K562 (cell line): ENCODE measurements at regions not wholly inside any gene's neighbourhood (a gene's known extent, or its start where the extent isn't known, plus 50 kb on each side); places are given as distances from the start of the nearest gene placed in this dataset.

ENCODE experiments used
- FOXJ3 ChIP-seq: sonication (generic); formaldehyde crosslinking; IDR thresholded peaks from 2 replicates; pipeline ENCODE4 v1.4.0; 2020; ENCODE audit warnings: mild to moderate bottlenecking, missing genetic modification reagents
- MTA1 ChIP-seq: fragments of 450-650 bp; IDR thresholded peaks from 2 replicates; pipeline ENCODE4 v1.6.1; 2017; ENCODE audit warnings: borderline replicate concordance
- MTA3 ChIP-seq: fragments of 450-650 bp; formaldehyde crosslinking; IDR thresholded peaks from 2 replicates; pipeline ENCODE4 v1.6.1; 2017; ENCODE audit warnings: mild to moderate bottlenecking, borderline replicate concordance
- POLR2AphosphoS5 ChIP-seq: IDR thresholded peaks from 2 replicates; pipeline ENCODE4 v1.6.1; 2011; ENCODE audit warnings: mild to moderate bottlenecking, low read depth, low read length, moderate library complexity; ENCODE audit not compliant: control insufficient read depth, insufficient read depth
- POLR2G ChIP-seq: fragments of 200-400 bp; formaldehyde crosslinking; IDR thresholded peaks from 2 replicates; pipeline ENCODE4 v1.6.1; 2017; ENCODE audit warnings: low read depth, mild to moderate bottlenecking, antibody characterized with exemption, low read length, moderate library complexity
- SMARCB1 ChIP-seq: IDR thresholded peaks from 2 replicates; pipeline ENCODE4 v1.6.1; 2011; ENCODE audit warnings: improper control_type of control experiment, low read depth; ENCODE audit not compliant: insufficient read length
- SP2 ChIP-seq: IDR thresholded peaks from 2 replicates; pipeline ENCODE4 v1.6.1; 2011; ENCODE audit warnings: mild to moderate bottlenecking, low read depth, low read length, moderate library complexity; ENCODE audit not compliant: poor library complexity, severe bottlenecking; ENCODE audit errors: extremely low read depth
- WHSC1 ChIP-seq: IDR thresholded peaks from one replicate; pipeline ENCODE4 v1.6.1; 2012; ENCODE audit warnings: low read length, control low read depth, inconsistent platforms
- ZNF175 ChIP-seq: fragments of 200-800 bp; sonication (Bioruptor generic); IDR thresholded peaks from 2 replicates; pipeline ENCODE4 v1.6.1; 2016; ENCODE audit warnings: low read depth, mild to moderate bottlenecking, missing genetic modification characterization, missing compliant biosample characterization
- ZNF282 ChIP-seq: sonication (generic); formaldehyde crosslinking; IDR thresholded peaks from 2 replicates; pipeline ENCODE4 v1.8.1; 2023; ENCODE audit warnings: missing genetic modification reagents
- TF ChIP-seq, protein P1 (sequence below): sonication (generic); formaldehyde crosslinking; IDR thresholded peaks from 2 replicates; pipeline ENCODE4 v1.9.0; 2022; ENCODE audit warnings: mild to moderate bottlenecking, missing genetic modification reagents
- TF ChIP-seq, protein P2 (sequence below), 3 experiments: IDR thresholded peaks in 2 of 3; conservative IDR thresholded peaks in 1 of 3; 2 replicates each; pipeline ENCODE4 v1.5.1; 2011 to 2012; ENCODE audit warnings: low read length in 3 of 3, mild to moderate bottlenecking in 3 of 3, control low read depth in 2 of 3, improper control_type of control experiment in 1 of 3, inconsistent platforms in 1 of 3, low read depth in 1 of 3, mixed read lengths in 1 of 3, moderate library complexity in 1 of 3; ENCODE audit not compliant: insufficient read depth in 2 of 3

DNA sequence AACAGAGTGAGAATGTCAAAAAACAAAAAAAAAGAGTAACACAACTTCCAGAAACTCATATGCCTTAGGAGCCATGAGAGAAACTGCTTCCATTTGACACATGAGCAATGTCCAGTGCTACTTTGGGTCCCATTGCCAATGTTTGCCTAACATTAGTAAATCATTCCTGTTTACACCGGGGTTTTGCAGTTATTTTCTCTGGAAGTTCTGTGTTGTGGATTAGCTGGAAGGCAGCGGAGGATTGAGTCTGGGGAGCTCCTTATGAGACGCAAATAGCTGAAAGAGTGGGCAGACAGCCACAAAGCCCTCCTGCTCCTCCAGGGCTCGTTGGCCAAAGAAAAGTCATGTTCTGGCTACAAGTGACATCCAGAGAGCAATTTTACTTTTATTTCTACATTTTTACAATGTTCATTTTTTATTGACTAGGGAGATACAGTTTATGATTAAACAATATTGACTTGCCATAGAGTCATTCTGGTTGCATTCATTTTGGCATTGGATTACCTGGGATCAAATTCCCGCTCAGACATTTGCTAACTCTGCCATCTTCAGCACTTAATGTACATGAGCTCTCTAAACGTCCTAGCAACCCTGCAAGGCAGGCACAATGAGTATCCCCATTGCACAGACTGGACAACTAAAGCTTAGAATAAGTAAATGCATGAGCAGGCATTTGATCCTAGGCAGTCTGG lies 66.4 kb upstream of the GALNT2 start:
- TF ChIP-seq POLR2G (no peak), ZNF175 (CRISPR knock-in tag) (no peak), SP2 (no peak), SMARCB1 (no peak), POLR2AphosphoS5 (no peak), MTA1 (no peak), ZNF282 (CRISPR knock-in tag) (no peak), MTA3 (no peak), WHSC1 (no peak), FOXJ3 (CRISPR knock-in tag) (no peak)
- TF ChIP-seq, protein P1, sequence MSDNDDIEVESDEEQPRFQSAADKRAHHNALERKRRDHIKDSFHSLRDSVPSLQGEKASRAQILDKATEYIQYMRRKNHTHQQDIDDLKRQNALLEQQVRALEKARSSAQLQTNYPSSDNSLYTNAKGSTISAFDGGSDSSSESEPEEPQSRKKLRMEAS (CRISPR knock-in tag) = no peak
- TF ChIP-seq, protein P2, sequence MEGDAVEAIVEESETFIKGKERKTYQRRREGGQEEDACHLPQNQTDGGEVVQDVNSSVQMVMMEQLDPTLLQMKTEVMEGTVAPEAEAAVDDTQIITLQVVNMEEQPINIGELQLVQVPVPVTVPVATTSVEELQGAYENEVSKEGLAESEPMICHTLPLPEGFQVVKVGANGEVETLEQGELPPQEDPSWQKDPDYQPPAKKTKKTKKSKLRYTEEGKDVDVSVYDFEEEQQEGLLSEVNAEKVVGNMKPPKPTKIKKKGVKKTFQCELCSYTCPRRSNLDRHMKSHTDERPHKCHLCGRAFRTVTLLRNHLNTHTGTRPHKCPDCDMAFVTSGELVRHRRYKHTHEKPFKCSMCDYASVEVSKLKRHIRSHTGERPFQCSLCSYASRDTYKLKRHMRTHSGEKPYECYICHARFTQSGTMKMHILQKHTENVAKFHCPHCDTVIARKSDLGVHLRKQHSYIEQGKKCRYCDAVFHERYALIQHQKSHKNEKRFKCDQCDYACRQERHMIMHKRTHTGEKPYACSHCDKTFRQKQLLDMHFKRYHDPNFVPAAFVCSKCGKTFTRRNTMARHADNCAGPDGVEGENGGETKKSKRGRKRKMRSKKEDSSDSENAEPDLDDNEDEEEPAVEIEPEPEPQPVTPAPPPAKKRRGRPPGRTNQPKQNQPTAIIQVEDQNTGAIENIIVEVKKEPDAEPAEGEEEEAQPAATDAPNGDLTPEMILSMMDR (IDR thresholded peaks at IDR 0.05 in 2 of 3, conservative IDR thresholded peaks at IDR 0.05 in 1 of 3; ENCODE audit: insufficient read depth in 2 of 3, low read depth in 1 of 3, low read length in 3 of 3) = no peak
